Caki2 (cell line): ENCODE measurements at regions not wholly inside any gene's neighbourhood (a gene's known extent, or its start where the extent isn't known, plus 50 kb on each side); places are given as distances from the start of the nearest gene placed in this dataset.
"Not testable (repeated sequence)": the region's sequence is repeated elsewhere in the genome, so short reads cannot be mapped to it uniquely, and the experiment has no call there.

Experiments
- DNase-seq: peaks from one replicate; pipeline ENCODE4 v3.0.0-alpha.2; 2015; ENCODE audit warnings: low read depth
- in situ Hi-C: cut with HindIII; loops from 2 replicates; pipeline ENCODE4 v1.10.0; 2016; ENCODE audit warnings: low sequenced_read_pairs, low pct_unique_long_range_greater_than_20kb, mixed read lengths

- no peak for DNase-seq
- in situ Hi-C loops: no loop called here
Measured at GRCh38 chr17:77327566-77328464, 187.0 kb downstream of the SEC14L1 start.

- DNase-seq: no peak
- in situ Hi-C loops: no loop called here
Measured at GRCh38 chr17:77328823-77329740, 188.3 kb downstream of the SEC14L1 start.

- in situ Hi-C loops: no loop called here
Measured at GRCh38 chr17:77329741-77330531, 189.2 kb downstream of the SEC14L1 start.

GRCh38 chr17:77330602-77331081 is 189.9 kb downstream of the SEC14L1 start:
- in situ Hi-C loops: no loop called here
- no peak for DNase-seq

More at GRCh38 chr17:77329741-77330531, 189.2 kb downstream of the SEC14L1 start:
- no peak for DNase-seq

- in situ Hi-C loops: no loop called here
- DNase-seq: peak; percentile 81
Measured at GRCh38 chr17:77331301-77331864, 190.6 kb downstream of the SEC14L1 start.

GRCh38 chr17:77332034-77332971 is 191.5 kb downstream of the SEC14L1 start:
- peak; percentile 63 for DNase-seq

GRCh38 chr17:77332981-77333685 is 192.4 kb downstream of the SEC14L1 start:
- in situ Hi-C loops: no loop called here
- peak; percentile 38 for DNase-seq

More at GRCh38 chr17:77332034-77332971, 191.5 kb downstream of the SEC14L1 start:
- in situ Hi-C loops: no loop called here

GRCh38 chr17:77337150-77337549 is 196.4 kb downstream of the SEC14L1 start:
- in situ Hi-C loops: no loop called here
- no peak for DNase-seq

GRCh38 chr17:77341069-77341541 is 200.3 kb downstream of the SEC14L1 start:
- no peak for DNase-seq
- in situ Hi-C loops: no loop called here

- DNase-seq, in situ Hi-C loops: not testable (repeated sequence)
Measured at GRCh38 chr17:77342656-77342990, 201.9 kb downstream of the SEC14L1 start.

DNA sequence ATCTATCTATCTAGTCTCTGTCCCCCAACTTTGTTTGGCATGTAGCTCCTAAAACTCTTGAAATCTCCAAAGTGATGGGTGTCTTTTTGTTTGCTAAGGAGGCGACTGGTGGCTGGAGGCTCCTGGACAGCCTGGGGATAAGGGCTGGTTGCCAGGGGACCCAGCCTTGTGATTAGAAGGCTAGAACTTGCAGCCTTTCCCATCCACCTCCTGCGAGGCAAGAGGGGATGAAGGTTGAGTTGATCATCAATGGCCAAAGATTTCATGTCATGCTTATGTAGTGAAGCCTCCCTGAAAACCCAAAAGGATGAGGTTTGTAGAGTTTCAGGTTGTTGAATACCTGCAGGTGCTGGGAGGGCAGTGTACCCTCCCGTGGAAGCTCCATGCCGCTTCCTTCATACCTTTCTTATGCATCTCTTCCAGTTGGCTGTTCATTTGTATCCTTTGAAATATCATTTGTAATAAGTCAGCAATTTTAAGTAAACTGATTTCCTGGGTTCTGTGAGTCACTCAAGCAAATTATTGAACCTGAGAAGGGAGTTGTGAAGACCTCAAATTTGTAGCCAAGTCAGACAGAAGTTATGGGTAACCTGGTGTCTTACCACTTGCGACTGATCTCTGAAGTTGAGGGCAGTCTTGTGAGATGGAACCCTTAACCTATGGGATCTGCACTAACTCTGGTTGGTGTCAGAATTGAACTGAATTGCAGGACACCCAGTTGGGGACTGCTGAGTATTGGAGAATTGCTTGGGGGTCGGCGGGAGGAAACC is 202.4 kb downstream of the SEC14L1 start:
- no peak for DNase-seq
- in situ Hi-C loops: no loop called here

- DNase-seq: no peak
- in situ Hi-C loops: no loop called here
Measured at GRCh38 chr17:77344038-77344437, 203.3 kb downstream of the SEC14L1 start.

GRCh38 chr17:77345260-77345910 is 204.6 kb downstream of the SEC14L1 start:
- in situ Hi-C loops: no loop called here
- no peak for DNase-seq

- in situ Hi-C loops: no loop called here
- no peak for DNase-seq
Measured at GRCh38 chr17:77346765-77347164, 206.0 kb downstream of the SEC14L1 start.

DNA sequence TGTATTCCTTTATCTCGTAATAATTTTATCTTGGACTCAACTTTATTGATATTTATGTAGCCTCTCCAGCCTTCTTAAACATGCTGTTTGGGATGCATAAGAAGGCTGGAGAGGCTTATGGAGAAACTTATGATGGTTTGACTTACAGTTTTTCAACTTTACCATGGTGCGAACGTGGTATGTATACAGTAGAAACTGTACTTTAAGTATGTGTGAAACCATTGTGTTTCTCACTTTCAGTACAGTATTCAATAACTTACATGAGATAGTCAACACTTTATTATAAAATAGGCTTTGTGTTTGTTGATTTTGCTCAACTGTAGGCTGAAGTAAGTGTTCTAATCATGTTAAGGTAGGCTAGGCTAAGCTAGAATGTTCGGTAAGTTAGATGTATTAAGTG is 206.8 kb downstream of the SEC14L1 start:
- in situ Hi-C loops: no loop called here
- no peak for DNase-seq
